ENCODE measurements at regions not wholly inside any gene's neighbourhood (a gene's known extent, or its start where the extent isn't known, plus 50 kb on each side); places are given as distances from the start of the nearest gene placed in this dataset.

- TF ChIP-seq CTCF (conservative IDR thresholded peaks at IDR 0.05; ENCODE audit: low read length): no peak
- TF ChIP-seq EZH2phosphoT487 (IDR thresholded peaks at IDR 0.05; ENCODE audit: borderline replicate concordance): no peak
Observed at GRCh38 chr13:111648885-111649284, 328.4 kb downstream of the TEX29 start.

Data from Loucy (cell line).